GM19023 (cell line): ENCODE measurements at regions not wholly inside any gene's neighbourhood (a gene's known extent, or its start where the extent isn't known, plus 50 kb on each side); places are given as distances from the start of the nearest gene placed in this dataset.
"Not testable (repeated sequence)": the region's sequence is repeated elsewhere in the genome, so short reads cannot be mapped to it uniquely, and the experiment has no call there.

Experiments used
- ATAC-seq: cut with Tn5 transposase; IDR thresholded peaks from one replicate; pipeline ENCODE4 v1.9.1; 2021; ENCODE audit warnings: mild to moderate bottlenecking, moderate library complexity; ENCODE audit not compliant: unreplicated experiment

GRCh38 chr9:91019871-91020270, 218.3 kb downstream of the SYK start:
- ATAC-seq: not testable (repeated sequence)

- not testable (repeated sequence) for ATAC-seq
Observed at GRCh38 chr9:91021656-91022055, 220.0 kb downstream of the SYK start.

GRCh38 chr9:91023741-91024140, 222.1 kb downstream of the SYK start:
- ATAC-seq: no peak

GRCh38 chr9:91024841-91025240, 223.2 kb downstream of the SYK start:
- no peak for ATAC-seq

GRCh38 chr9:91025856-91026255, 224.2 kb downstream of the SYK start:
- no peak for ATAC-seq

- ATAC-seq: no peak
Observed at GRCh38 chr9:91026266-91026665, 224.6 kb downstream of the SYK start.

- no peak for ATAC-seq
Observed at GRCh38 chr9:91027005-91027404, 225.4 kb downstream of the SYK start.

GRCh38 chr9:91028166-91028827, 226.7 kb downstream of the SYK start:
- no peak for ATAC-seq

GRCh38 chr9:91029650-91030361, 228.2 kb downstream of the SYK start:
- no peak for ATAC-seq

- no peak for ATAC-seq
Observed at GRCh38 chr9:91032121-91032531, 230.5 kb downstream of the SYK start.

- ATAC-seq: no peak
Observed at GRCh38 chr9:91033270-91033669, 231.7 kb downstream of the SYK start.

- ATAC-seq: no peak
Observed at GRCh38 chr9:91033797-91034196, 232.2 kb downstream of the SYK start.

- ATAC-seq: no peak
Observed at GRCh38 chr9:91034521-91034920, 232.9 kb downstream of the SYK start.

GRCh38 chr9:91034976-91035824, 233.6 kb downstream of the SYK start:
- ATAC-seq: no peak

- ATAC-seq: no peak
Observed at GRCh38 chr9:91035825-91036208, 234.2 kb downstream of the SYK start.

GRCh38 chr9:91036356-91036755, 234.7 kb downstream of the SYK start:
- ATAC-seq: no peak

- ATAC-seq: no peak
Observed at GRCh38 chr9:91036826-91037510, 235.3 kb downstream of the SYK start.

- no peak for ATAC-seq
Observed at GRCh38 chr9:91037511-91038482, 236.2 kb downstream of the SYK start.

GRCh38 chr9:91038483-91039124, 237.0 kb downstream of the SYK start:
- ATAC-seq: no peak
